ENCODE measurements at regions not wholly inside any gene's neighbourhood (a gene's known extent, or its start where the extent isn't known, plus 50 kb on each side); places are given as distances from the start of the nearest gene placed in this dataset.

GRCh38 chr5:153883854-153884611 lies 154.7 kb downstream of the FAM114A2 start:
- DNase-seq (ENCODE audit: low read depth in 4 of 4, low spot score in 3 of 4) = no peak

DNA sequence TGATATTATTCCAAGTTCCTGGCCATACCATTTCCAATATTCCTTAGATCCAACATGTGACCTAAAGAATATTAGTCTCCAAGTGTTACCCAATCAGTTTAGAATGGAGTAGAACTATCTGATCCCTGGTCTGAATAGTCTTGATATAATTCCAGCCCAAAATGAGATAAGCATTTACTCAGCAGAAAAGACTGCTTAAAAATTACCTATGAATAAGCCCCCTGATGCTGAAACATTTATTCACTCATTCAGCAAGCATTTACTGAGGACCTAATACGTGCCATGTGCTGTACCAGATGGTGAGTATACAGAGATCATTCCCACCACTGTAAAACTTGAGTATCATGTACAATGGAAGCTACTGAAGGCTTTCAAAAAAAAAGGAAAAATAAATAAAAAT lies 157.0 kb downstream of the FAM114A2 start:
- DNase-seq (ENCODE audit: low read depth in 4 of 4, low spot score in 3 of 4) = no peak

GRCh38 chr5:153880106-153880505 lies 158.6 kb downstream of the FAM114A2 start:
- no peak for DNase-seq (ENCODE audit: low read depth in 4 of 4, low spot score in 3 of 4)

DNA sequence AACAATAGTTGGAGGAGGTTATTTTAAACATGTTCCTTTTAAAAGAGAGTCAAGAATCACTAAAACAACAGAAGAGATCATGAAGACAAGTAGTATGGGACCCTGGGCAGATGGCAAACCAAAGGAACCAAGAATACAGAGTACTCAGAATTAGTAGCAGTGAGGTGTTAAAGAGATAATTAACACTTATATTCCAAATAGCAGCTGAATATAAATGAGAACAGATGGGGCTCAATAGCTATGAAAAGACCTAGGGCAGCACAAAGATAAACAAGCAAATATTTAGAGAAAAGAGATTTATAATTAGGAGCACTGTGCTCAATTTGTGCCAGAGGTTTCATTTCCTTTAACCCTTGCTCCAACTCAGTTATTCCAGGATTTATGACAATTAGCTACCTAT lies 159.1 kb downstream of the FAM114A2 start:
- DNase-seq (ENCODE audit: low read depth in 4 of 4, low spot score in 3 of 4) = no peak

DNA sequence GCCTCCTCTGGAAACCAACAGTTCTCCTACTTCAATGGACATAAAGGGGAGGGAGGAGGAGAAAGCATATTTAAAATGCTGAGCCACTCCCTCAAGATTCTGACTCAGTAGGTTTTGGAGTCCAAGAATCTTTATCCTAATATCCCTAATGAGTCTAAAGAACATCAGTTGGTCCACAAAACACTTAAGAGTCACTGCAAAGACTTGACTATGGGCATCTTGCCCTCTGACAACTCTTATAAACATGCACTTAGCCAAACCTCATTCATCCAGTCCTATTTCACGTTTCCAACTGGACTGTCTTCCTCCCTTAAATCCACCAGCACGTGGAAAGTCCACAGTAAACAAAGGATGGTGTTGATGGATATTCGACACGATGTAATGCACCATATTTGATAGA lies 172.5 kb downstream of the FAM114A2 start:
- no peak for DNase-seq (ENCODE audit: low read depth in 4 of 4, low spot score in 3 of 4)

DNA sequence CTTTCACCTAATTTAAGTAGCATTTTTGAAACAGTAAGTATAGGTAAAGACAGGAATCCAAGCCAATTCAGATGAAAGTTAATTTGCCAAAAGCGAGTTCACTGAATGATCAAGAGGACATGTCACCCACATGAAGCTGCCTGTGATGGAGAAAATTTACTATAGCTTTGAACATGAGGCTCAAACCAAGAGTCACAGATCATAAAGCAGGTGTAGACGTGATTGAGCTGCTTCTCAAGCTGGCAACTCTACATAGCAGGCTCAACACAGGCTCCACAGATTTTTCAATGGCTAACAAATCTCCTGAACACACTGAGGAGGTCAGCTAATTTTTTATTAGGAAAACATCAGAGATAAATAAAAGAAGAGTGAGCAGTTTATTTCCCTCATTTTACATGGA lies 173.7 kb downstream of the FAM114A2 start:
- peak in 2 of 4 donors; percentile 17 to 29 for DNase-seq (ENCODE audit: low read depth in 4 of 4, low spot score in 3 of 4)

GRCh38 chr5:153863951-153864350 lies 174.8 kb downstream of the FAM114A2 start:
- no peak for DNase-seq (ENCODE audit: low read depth in 4 of 4, low spot score in 3 of 4)
